VCaP (cell line): ENCODE measurements at regions not wholly inside any gene's neighbourhood (a gene's known extent, or its start where the extent isn't known, plus 50 kb on each side); places are given as distances from the start of the nearest gene placed in this dataset.

Source experiments
- H3K27ac ChIP-seq: fragments of 450-650 bp; 2 replicates; pipeline ENCODE4 v1.5.1; 2017
- CTCF ChIP-seq: fragments of 450-650 bp; conservative IDR thresholded peaks from 2 replicates; pipeline ENCODE4 v1.5.1; 2017; ENCODE audit warnings: mild to moderate bottlenecking, moderate library complexity

GRCh38 chr3:72628065-72628464 lies 220.2 kb downstream of the SHQ1 start:
- TF ChIP-seq CTCF, result no peak
- peak overlapping the region; percentile 66 for H3K27ac ChIP-seq

DNA sequence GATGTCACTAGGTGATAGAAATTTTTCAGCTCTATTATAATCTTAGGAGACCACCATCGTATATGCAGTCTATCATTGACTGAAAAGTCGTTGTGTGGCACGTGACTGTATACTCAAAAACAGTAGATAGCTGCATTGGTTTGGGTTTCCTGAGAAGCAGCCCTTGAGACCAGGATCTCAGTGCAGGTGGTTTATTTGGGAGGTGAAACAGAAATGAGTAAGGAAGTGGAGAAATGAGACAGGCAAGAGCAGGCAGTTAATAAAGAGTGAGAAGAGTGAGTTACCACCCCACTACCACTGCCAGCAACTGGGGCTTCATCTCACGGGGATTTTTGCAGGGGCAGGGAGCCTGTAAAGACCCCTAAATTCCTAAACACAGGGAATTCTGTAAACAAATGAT lies 221.0 kb downstream of the SHQ1 start:
- TF ChIP-seq CTCF, result no peak
- peak overlapping the region; percentile 66 for H3K27ac ChIP-seq

DNA sequence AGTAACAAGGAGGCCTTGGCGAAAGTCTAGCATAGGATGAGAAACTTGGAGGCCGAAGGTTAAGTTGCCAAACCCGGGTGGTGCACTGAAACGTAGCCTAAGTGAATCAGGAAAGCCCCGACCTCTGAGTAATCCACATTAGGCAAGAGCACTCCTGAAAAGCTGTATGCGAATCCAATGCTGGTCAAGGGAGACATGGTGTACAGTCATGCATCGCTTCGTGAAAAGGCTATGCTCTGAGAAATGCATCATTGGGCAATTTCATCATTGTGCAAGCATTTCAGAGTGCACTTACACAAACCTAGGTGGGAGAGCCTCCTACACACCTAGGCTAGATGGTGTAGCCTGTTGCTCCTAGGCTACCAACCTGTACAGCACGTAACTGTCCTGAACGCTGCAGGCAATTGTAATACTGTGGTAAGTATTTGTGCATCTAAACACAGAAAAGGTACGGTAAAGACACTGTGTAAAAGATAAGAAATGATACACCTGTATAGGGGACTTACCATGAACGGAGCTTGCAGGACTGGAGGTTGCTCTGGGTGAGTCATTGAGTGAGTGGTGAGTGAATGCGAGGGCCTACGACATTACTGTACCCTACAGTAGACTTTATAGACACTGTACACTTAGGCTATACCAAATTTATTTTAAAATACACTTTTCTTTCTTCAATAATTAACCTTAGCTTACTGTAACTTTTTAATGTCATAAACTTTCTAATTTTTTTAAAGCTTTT lies 222.5 kb downstream of the SHQ1 start:
- TF ChIP-seq CTCF, result no peak
- no peak overlapping the region for H3K27ac ChIP-seq

DNA sequence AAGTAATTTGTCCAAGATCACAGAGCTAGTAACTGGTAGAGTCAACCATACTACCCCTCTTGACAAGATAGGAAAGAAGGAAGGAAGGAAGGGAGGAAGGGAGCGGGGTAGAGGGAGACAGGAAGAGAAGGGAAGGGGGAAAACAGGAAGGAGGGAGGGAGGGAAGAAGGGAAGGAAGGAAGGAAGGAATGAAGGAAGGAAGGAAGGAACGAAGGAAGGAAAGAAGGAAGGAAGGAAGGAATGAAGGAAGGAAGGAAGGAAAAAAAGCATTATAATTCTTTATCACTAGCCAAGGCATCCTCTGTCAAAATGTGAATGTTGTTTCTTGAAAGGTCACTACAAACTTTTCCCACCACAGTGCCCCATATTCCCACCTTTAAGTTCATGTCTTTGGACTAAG lies 223.6 kb downstream of the SHQ1 start:
- H3K27ac ChIP-seq, result no peak overlapping the region

DNA sequence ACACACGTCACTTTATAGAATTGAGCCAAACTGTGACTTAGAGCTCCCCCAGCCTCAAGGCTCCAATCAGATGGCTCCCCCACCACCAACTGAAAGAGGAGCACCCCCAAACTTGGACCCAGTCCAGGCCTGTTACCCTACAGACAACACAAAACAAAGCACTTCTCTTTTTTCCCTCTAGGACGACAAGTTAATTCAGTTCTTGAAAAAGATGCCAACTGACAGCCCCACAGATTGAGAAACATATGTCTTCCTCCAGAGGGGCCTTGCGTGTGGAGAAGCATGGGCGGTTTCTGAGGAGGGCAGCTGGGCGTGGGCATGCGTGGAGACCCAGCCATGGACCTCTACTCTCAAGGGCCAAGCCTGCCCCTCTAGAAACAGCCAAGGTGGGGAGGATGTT lies 229.5 kb downstream of the SHQ1 start:
- no peak overlapping the region for H3K27ac ChIP-seq

More for the DNA sequence above, 223.6 kb downstream of the SHQ1 start:
- TF ChIP-seq CTCF, result no peak

DNA sequence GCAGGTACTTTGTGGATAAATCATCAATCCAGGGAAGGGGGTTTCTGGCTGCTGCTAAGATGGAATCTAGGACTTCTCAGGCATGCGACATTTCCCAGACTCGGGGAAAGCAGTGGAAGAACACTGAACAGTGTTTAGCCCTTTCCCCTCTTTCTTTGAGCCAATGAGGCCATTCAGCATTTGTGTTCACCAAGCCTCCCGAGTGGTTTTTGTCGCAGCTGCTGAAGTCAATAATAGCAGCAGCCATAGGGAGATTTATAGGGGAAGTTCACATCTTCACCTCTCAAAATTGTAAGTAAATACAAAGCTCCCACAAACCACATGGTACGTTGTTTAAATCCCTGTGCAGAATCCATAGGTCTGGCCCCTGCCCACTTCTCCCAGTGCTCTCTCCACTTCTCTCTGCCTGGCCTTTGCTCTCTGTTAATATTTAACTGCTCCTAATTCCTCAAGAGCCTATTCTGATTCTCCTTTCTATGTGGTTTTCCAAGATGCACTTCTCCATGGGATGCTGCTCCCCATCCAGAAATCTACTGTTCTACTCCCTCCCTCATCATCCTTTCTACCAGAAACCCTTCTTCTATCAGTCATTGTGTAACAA lies 230.7 kb downstream of the SHQ1 start:
- H3K27ac ChIP-seq, result no peak overlapping the region

More for the DNA sequence above, 229.5 kb downstream of the SHQ1 start:
- no peak for TF ChIP-seq CTCF

GRCh38 chr3:72615776-72616175 lies 232.5 kb downstream of the SHQ1 start:
- no peak for TF ChIP-seq CTCF
- no peak overlapping the region for H3K27ac ChIP-seq

More for the DNA sequence above, 230.7 kb downstream of the SHQ1 start:
- TF ChIP-seq CTCF, result no peak
